MM.1S (cell line): ENCODE measurements at regions not wholly inside any gene's neighbourhood (a gene's known extent, or its start where the extent isn't known, plus 50 kb on each side); places are given as distances from the start of the nearest gene placed in this dataset.

Experiments used
- DNase-seq: peaks from one replicate; pipeline ENCODE4 v3.0.0-alpha.2; 2015
- H2AFZ ChIP-seq: fragments of 300-600 bp; sonication (generic); 2 replicates; pipeline ENCODE4 v1.6.0; 2016; ENCODE audit warnings: antibody characterized with exemption, low read length
- H3F3A ChIP-seq: fragments of 300-600 bp; sonication (generic); 2 replicates; pipeline ENCODE4 v1.6.1; 2016; ENCODE audit warnings: mild to moderate bottlenecking, antibody characterized with exemption, low read length, moderate library complexity, mixed read lengths; ENCODE audit not compliant: insufficient read depth
- H3K27ac ChIP-seq: fragments of 300-600 bp; sonication (generic); 2 replicates; pipeline ENCODE4 v1.5.1; 2016; ENCODE audit warnings: mild to moderate bottlenecking, low read length
- H3K27me3 ChIP-seq: fragments of 300-600 bp; sonication (generic); replicated peaks from 2 replicates; pipeline ENCODE4 v1.6.0; 2016; ENCODE audit warnings: low read length; ENCODE audit not compliant: insufficient read depth
- H3K36me3 ChIP-seq: fragments of 300-600 bp; sonication (generic); replicated peaks from 2 replicates; pipeline ENCODE4 v1.6.1; 2016; ENCODE audit warnings: mild to moderate bottlenecking, low read length, mixed read lengths; ENCODE audit not compliant: insufficient read depth
- H3K4me1 ChIP-seq: fragments of 300-600 bp; sonication (generic); 2 replicates; pipeline ENCODE4 v1.6.1; 2016; ENCODE audit warnings: low read length, mixed read lengths
- H3K4me2 ChIP-seq: fragments of 300-600 bp; sonication (generic); 2 replicates; pipeline ENCODE4 v1.6.0; 2016; ENCODE audit warnings: low read depth, low read length
- H3K4me3 ChIP-seq: fragments of 300-600 bp; sonication (generic); 2 replicates; pipeline ENCODE4 v1.5.1; 2016; ENCODE audit warnings: low read length, mixed read lengths
- H3K79me2 ChIP-seq: fragments of 300-600 bp; sonication (generic); 2 replicates; pipeline ENCODE4 v1.6.1; 2016; ENCODE audit warnings: mixed run types, low read length, mixed read lengths
- H3K9ac ChIP-seq: fragments of 300-600 bp; sonication (generic); 2 replicates; pipeline ENCODE4 v1.6.1; 2016; ENCODE audit warnings: low read length, mixed read lengths
- H3K9me2 ChIP-seq: fragments of 300-600 bp; sonication (generic); replicated peaks from 2 replicates; pipeline ENCODE4 v1.6.1; 2016; ENCODE audit warnings: mild to moderate bottlenecking, low read length, mixed read lengths; ENCODE audit not compliant: insufficient read depth
- H3K9me3 ChIP-seq: fragments of 300-600 bp; sonication (generic); replicated peaks from 2 replicates; pipeline ENCODE4 v1.6.1; 2016; ENCODE audit warnings: mild to moderate bottlenecking, low read length, mixed read lengths; ENCODE audit not compliant: insufficient read depth
- H4K20me1 ChIP-seq: fragments of 300-600 bp; sonication (generic); 2 replicates; pipeline ENCODE4 v1.6.1; 2016; ENCODE audit warnings: mild to moderate bottlenecking, low read length, moderate library complexity, mixed read lengths; ENCODE audit not compliant: insufficient read depth
- CTCF ChIP-seq: fragments of 300-600 bp; sonication (generic); IDR thresholded peaks from 2 replicates; pipeline ENCODE4 v1.5.1; 2016; ENCODE audit warnings: antibody characterized with exemption, low read length, mixed read lengths
- EZH2 ChIP-seq: fragments of 300-600 bp; sonication (generic); optimal IDR thresholded peaks from 2 replicates; pipeline ENCODE3; 2017; ENCODE audit warnings: low read depth, mild to moderate bottlenecking, antibody characterized with exemption, low read length, mixed read lengths
- EZH2phosphoT487 ChIP-seq: fragments of 300-600 bp; sonication (generic); IDR thresholded peaks from 2 replicates; pipeline ENCODE4 v1.6.1; 2018; ENCODE audit warnings: antibody characterized with exemption, low read length

- H3K27ac ChIP-seq: no peak overlapping the region
- H2AFZ ChIP-seq: no peak overlapping the region
- H3K36me3 ChIP-seq: no peaks in the 10 kb centered on the region
- no peak overlapping the region for H3K4me2 ChIP-seq
- peaks cover 94% of the 10 kb centered on the region for H3K27me3 ChIP-seq
- H4K20me1 ChIP-seq: no peaks in the 10 kb centered on the region
- H3K9me2 ChIP-seq: no peaks in the 10 kb centered on the region
- DNase-seq: no peak
- no peak overlapping the region for H3K4me3 ChIP-seq
- no peak overlapping the region for H3K9ac ChIP-seq
- no peaks in the 10 kb centered on the region for H3F3A ChIP-seq
- no peaks in the 10 kb centered on the region for H3K4me1 ChIP-seq
- no peaks in the 10 kb centered on the region for H3K9me3 ChIP-seq
- H3K79me2 ChIP-seq: no peaks in the 10 kb centered on the region
- TF ChIP-seq CTCF (no peak), EZH2 (no peak), EZH2phosphoT487 (no peak)
Measured at GRCh38 chr1:2931724-2932401, 89.4 kb upstream of the ACTRT2 start.

DNA sequence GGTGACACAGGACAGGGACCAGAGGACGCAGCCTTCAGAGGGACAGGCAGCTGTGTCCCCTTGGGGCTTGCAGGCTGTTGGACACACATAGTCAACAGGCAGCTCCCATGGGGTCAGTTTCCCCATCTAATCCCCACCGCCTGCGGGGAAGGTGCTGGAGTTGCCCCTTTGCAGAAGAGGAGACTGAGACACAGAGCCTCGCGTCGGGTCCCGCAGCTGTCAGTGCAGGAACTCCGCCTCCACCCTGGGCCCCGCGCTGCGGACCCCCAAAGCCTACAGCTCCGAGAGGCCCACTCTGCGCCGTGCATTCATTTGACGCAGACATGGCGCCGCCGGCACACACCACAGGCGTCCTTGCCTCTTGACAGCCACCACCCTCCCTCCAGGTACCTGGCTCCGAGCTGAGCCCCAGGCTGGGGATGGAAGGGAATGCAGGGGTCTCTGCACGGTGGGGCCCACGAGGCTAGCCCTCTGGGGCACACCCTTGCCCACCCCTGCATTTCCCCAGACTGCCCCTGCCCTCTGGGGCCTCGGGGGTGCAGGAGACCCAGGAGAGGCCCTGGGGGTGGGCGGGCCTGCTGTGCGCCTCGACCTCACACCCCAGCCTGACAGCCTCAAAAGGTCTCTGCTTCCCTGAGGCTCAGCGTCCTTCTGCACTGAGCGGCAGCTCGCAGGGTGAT is 88.5 kb upstream of the ACTRT2 start:
- no peaks in the 10 kb centered on the region for H3K9me2 ChIP-seq
- H3K4me3 ChIP-seq: no peak overlapping the region
- no peaks in the 10 kb centered on the region for H3K36me3 ChIP-seq
- no peak overlapping the region for H2AFZ ChIP-seq
- no peak overlapping the region for H3K27ac ChIP-seq
- H3K9me3 ChIP-seq: no peaks in the 10 kb centered on the region
- no peaks in the 10 kb centered on the region for H3K79me2 ChIP-seq
- TF ChIP-seq EZH2 (no peak), EZH2phosphoT487 (no peak)
- no peaks in the 10 kb centered on the region for H4K20me1 ChIP-seq
- DNase-seq: no peak
- H3K9ac ChIP-seq: no peak overlapping the region
- no peak overlapping the region for H3K4me2 ChIP-seq
- H3K27me3 ChIP-seq: peaks cover 92% of the 10 kb centered on the region
- H3K4me1 ChIP-seq: no peaks in the 10 kb centered on the region
- H3F3A ChIP-seq: no peaks in the 10 kb centered on the region

DNA sequence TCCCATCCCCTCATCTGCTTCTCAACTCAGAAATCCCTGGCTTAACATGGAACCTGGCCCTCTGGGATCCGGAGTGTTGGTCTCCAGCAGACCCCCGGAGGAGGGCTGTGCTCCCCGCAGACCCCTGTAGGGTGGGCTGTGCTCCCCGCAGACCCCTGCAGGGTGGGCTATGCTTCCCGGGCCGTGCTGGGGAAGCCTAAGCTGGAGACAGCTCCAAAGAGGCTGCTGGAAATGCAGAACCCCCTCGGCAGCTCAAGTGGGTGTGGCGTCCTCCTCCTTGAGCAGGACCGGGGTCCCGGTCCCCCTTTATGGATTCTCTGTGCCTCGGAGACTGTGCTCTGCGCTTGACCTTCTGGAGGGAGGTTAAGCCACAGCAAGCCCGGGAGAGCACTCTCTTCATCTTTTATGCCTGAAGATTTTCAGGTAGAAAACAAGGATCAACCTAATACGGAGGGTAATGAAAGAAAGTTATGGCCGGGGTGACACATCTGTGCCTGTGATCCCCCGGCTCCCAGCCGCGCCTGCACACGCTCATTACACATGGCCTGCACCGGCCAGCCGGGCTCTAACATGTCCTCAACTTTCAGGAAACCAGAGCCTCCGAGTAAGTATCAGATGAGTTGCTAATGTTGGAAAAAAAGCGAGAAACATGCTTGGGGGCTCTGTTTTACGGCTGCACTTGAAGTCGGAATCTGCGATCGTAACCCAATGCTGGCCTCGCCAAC is 87.7 kb upstream of the ACTRT2 start:
- no peak overlapping the region for H3K27ac ChIP-seq
- H3K27me3 ChIP-seq: peaks cover 84% of the 10 kb centered on the region
- H3K79me2 ChIP-seq: no peaks in the 10 kb centered on the region
- H3K36me3 ChIP-seq: no peaks in the 10 kb centered on the region
- TF ChIP-seq CTCF: no peak
- TF ChIP-seq EZH2: no peak
- TF ChIP-seq EZH2phosphoT487: no peak
- H3K9ac ChIP-seq: no peak overlapping the region
- H2AFZ ChIP-seq: no peak overlapping the region
- H3K4me1 ChIP-seq: no peaks in the 10 kb centered on the region
- H3K9me2 ChIP-seq: no peaks in the 10 kb centered on the region
- no peak overlapping the region for H3K4me2 ChIP-seq
- no peaks in the 10 kb centered on the region for H3K9me3 ChIP-seq
- no peaks in the 10 kb centered on the region for H3F3A ChIP-seq
- DNase-seq: no peak
- no peak overlapping the region for H3K4me3 ChIP-seq
- H4K20me1 ChIP-seq: no peaks in the 10 kb centered on the region
